ENCODE measurements at regions not wholly inside any gene's neighbourhood (a gene's known extent, or its start where the extent isn't known, plus 50 kb on each side); places are given as distances from the start of the nearest gene placed in this dataset.

- no peak for TF ChIP-seq POLR2AphosphoS5 (IDR thresholded peaks at IDR 0.05; ENCODE audit: low read depth, low read length)
- TF ChIP-seq POLR2A (IDR thresholded peaks at IDR 0.05; ENCODE audit: low read depth, low read length), result no peak
- TF ChIP-seq TAF1 (IDR thresholded peaks at IDR 0.05; ENCODE audit: low read depth, low read length), result no peak
- TF ChIP-seq POU2F2 (IDR thresholded peaks at IDR 0.05; ENCODE audit: low read depth, low read length), result no peak
- TF ChIP-seq SPI1 (IDR thresholded peaks at IDR 0.05; ENCODE audit: low read depth, low read length), result no peak
Observed at GRCh38 chr1:199223936-199224335, 585.1 kb downstream of the PTPRC start.
